Spleen (tissue), 7 donors: ENCODE measurements at regions not wholly inside any gene's neighbourhood (a gene's known extent, or its start where the extent isn't known, plus 50 kb on each side); places are given as distances from the start of the nearest gene placed in this dataset.

Experiments used
- CTCF ChIP-seq, 11 experiments: fragments of 200-600 bp in 7 of 11; fragments of 450-650 bp in 4 of 11; sonication (generic) in 4 of 11; IDR thresholded peaks in 8 of 11; conservative IDR thresholded peaks in 3 of 11; 1 replicate in 7 of 11; 2 replicates in 4 of 11; pipeline versions ENCODE4 v1.4.0 to v1.8.0; 2016 to 2021; ENCODE audit warnings: antibody characterized with exemption in 11 of 11, inconsistent platforms in 4 of 11, mild to moderate bottlenecking in 1 of 11
- POLR2A ChIP-seq, 3 donors: fragments of 450-650 bp; IDR thresholded peaks; one replicate each; pipeline ENCODE4 v1.5.1; 2017; ENCODE audit warnings: antibody characterized with exemption in 3 of 3, mild to moderate bottlenecking in 1 of 3
- POLR2AphosphoS5 ChIP-seq, 3 donors: sonication (generic); formaldehyde crosslinking; IDR thresholded peaks; one replicate each; pipeline ENCODE4 v1.5.1; 2017; ENCODE audit warnings: antibody characterized with exemption in 3 of 3
- donor health status: DM: no; HTN: no; CAD: no; lungs with moderate emphysema.
- donor health status: DM: no; HTN: no; CAD: no.
- donor health status: DM: no; HTN: no; CAD: no.

GRCh38 chr6:145266432-145267075, 468.8 kb downstream of the EPM2A start:
- TF ChIP-seq POLR2AphosphoS5 (IDR thresholded peaks at IDR 0.05), result no peak
- no peak for TF ChIP-seq POLR2A (IDR thresholded peaks at IDR 0.05)
- no peak for TF ChIP-seq CTCF (IDR thresholded peaks at IDR 0.05 in 8 of 11, conservative IDR thresholded peaks at IDR 0.05 in 3 of 11)
